Hypothalamus (tissue), 51 donors: ENCODE measurements at regions not wholly inside any gene's neighbourhood (a gene's known extent, or its start where the extent isn't known, plus 50 kb on each side); places are given as distances from the start of the nearest gene placed in this dataset.

Experiments
- DNase-seq, 51 donors: peaks; one replicate each; lab custom pipeline; 2025; lab: John Stamatoyannopoulos, UW

- no peak for DNase-seq
Observed at GRCh38 chr14:31992011-31992447, 85.1 kb upstream of the ARHGAP5 start.

GRCh38 chr14:31993521-31993951 is 83.6 kb upstream of the ARHGAP5 start:
- no peak for DNase-seq

- DNase-seq = no peak
Observed at GRCh38 chr14:31994391-31995033, 82.6 kb upstream of the ARHGAP5 start.

GRCh38 chr14:32003585-32003984 is 73.5 kb upstream of the ARHGAP5 start:
- DNase-seq = no peak

GRCh38 chr14:32004300-32004699 is 72.8 kb upstream of the ARHGAP5 start:
- DNase-seq = no peak

- DNase-seq = no peak
Observed at GRCh38 chr14:32005628-32006027, 71.5 kb upstream of the ARHGAP5 start.

GRCh38 chr14:32006263-32007110 is 70.6 kb upstream of the ARHGAP5 start:
- DNase-seq = no peak

GRCh38 chr14:32007755-32008362 is 69.2 kb upstream of the ARHGAP5 start:
- no peak for DNase-seq

GRCh38 chr14:32008602-32009193 is 68.4 kb upstream of the ARHGAP5 start:
- DNase-seq = no peak

- DNase-seq = peak in 1 of 51 donors; percentile 1
Observed at GRCh38 chr14:32009221-32009975, 67.7 kb upstream of the ARHGAP5 start.

GRCh38 chr14:32009976-32010581 is 67.0 kb upstream of the ARHGAP5 start:
- no peak for DNase-seq

GRCh38 chr14:32010604-32011125 is 66.4 kb upstream of the ARHGAP5 start:
- DNase-seq = no peak

- no peak for DNase-seq
Observed at GRCh38 chr14:32011225-32011624, 65.9 kb upstream of the ARHGAP5 start.

- no peak for DNase-seq
Observed at GRCh38 chr14:32012062-32012461, 65.0 kb upstream of the ARHGAP5 start.

GRCh38 chr14:32012571-32012970 is 64.5 kb upstream of the ARHGAP5 start:
- no peak for DNase-seq

- DNase-seq = no peak
Observed at GRCh38 chr14:32013083-32013482, 64.0 kb upstream of the ARHGAP5 start.

GRCh38 chr14:32014057-32014456 is 63.0 kb upstream of the ARHGAP5 start:
- DNase-seq = no peak

- DNase-seq = no peak
Observed at GRCh38 chr14:32014498-32014897, 62.6 kb upstream of the ARHGAP5 start.

- no peak for DNase-seq
Observed at GRCh38 chr14:32015166-32015565, 61.9 kb upstream of the ARHGAP5 start.

- no peak for DNase-seq
Observed at GRCh38 chr14:32017587-32017986, 59.5 kb upstream of the ARHGAP5 start.
